A673 (cell line): ENCODE measurements at regions not wholly inside any gene's neighbourhood (a gene's known extent, or its start where the extent isn't known, plus 50 kb on each side); places are given as distances from the start of the nearest gene placed in this dataset.

Experiments
- BruUV-seq: library from RNA; stranded (reverse); fragments of 400-500 nt; replicated peaks from 2 replicates; lab custom pipeline; 2021; lab: Mats Ljungman, UMichigan
- CTCF ChIA-PET: fragments of 300-600 bp; sonication (Branson Sonifier 250); formaldehyde crosslinking; loops from one replicate; lab custom pipeline; 2022; ENCODE audit warnings: antibody characterized with exemption; lab: Charles Lee
- POLR2A ChIA-PET: fragments of 300-600 bp; sonication (Branson Sonifier 250); formaldehyde crosslinking; loops from one replicate; lab custom pipeline; 2022; ENCODE audit warnings: antibody characterized with exemption; ENCODE audit not compliant: low non-redundant PET; lab: Charles Lee
- DNase-seq: peaks from one replicate; pipeline ENCODE4 v3.0.0-alpha.2; 2015; ENCODE audit warnings: low spot score
- H3K27ac ChIP-seq: fragments of 200-600 bp; sonication (generic); 2 replicates; pipeline ENCODE4 v1.5.1; 2016; ENCODE audit warnings: mixed run types, low read depth, mild to moderate bottlenecking, mixed read lengths, antibody characterized with exemption, low read length; ENCODE audit not compliant: poor library complexity, severe bottlenecking
- H3K27me3 ChIP-seq: fragments of 200-600 bp; sonication (generic); replicated peaks from 2 replicates; pipeline ENCODE4 v1.6.1; 2017; ENCODE audit warnings: mixed run types, low read depth, mild to moderate bottlenecking, mixed read lengths, antibody characterized with exemption, low read length; ENCODE audit not compliant: insufficient read depth, poor library complexity
- H3K36me3 ChIP-seq: fragments of 200-600 bp; sonication (generic); 2 replicates; pipeline ENCODE4 v1.6.1; 2016; ENCODE audit warnings: mixed run types, mild to moderate bottlenecking, mixed read lengths, antibody characterized with exemption, low read length; ENCODE audit not compliant: insufficient read depth, poor library complexity, severe bottlenecking
- H3K4me1 ChIP-seq: fragments of 200-600 bp; sonication (generic); 2 replicates; pipeline ENCODE4 v1.6.1; 2017; ENCODE audit warnings: mixed run types, mild to moderate bottlenecking, mixed read lengths, antibody characterized with exemption, low read length; ENCODE audit not compliant: insufficient read depth, poor library complexity, severe bottlenecking
- H3K4me3 ChIP-seq: fragments of 200-600 bp; sonication (generic); 2 replicates; pipeline ENCODE4 v1.5.1; 2016; ENCODE audit warnings: low read depth, mixed run types, mild to moderate bottlenecking, mixed read lengths, low read length; ENCODE audit not compliant: poor library complexity, severe bottlenecking
- H3K9me3 ChIP-seq: fragments of 200-600 bp; sonication (generic); 2 replicates; pipeline ENCODE4 v1.6.1; 2016; ENCODE audit warnings: mixed run types, low read depth, mild to moderate bottlenecking, mixed read lengths, antibody characterized with exemption, low read length; ENCODE audit not compliant: poor library complexity, severe bottlenecking
- EZH2 ChIP-seq: fragments of 200-600 bp; sonication (generic); IDR thresholded peaks from 2 replicates; pipeline ENCODE4 v1.6.1; 2017; ENCODE audit warnings: borderline replicate concordance, low read depth, mild to moderate bottlenecking, mixed read lengths, antibody characterized with exemption, low read length; ENCODE audit not compliant: poor library complexity, severe bottlenecking
- intact Hi-C: fragments of 100-400 bp; cut with micrococcal nuclease; formaldehyde crosslinking; loops from one replicate; pipeline ENCODE4 v1.10.0; 2022; ENCODE audit not compliant: unreplicated experiment
- TF ChIP-seq, protein P1 (sequence below): fragments of 300-800, 200-600 bp; sonication (generic); conservative IDR thresholded peaks from 2 replicates; pipeline ENCODE4 v1.5.1; 2017; ENCODE audit warnings: low read depth, mild to moderate bottlenecking, antibody characterized with exemption, low read length, moderate library complexity, mixed read lengths

- intact Hi-C loops: no loop called here
- H3K27ac ChIP-seq: no peak overlapping the region
- BruUV-seq: no TSS peak
- no peak for DNase-seq
- TF ChIP-seq, protein P1, sequence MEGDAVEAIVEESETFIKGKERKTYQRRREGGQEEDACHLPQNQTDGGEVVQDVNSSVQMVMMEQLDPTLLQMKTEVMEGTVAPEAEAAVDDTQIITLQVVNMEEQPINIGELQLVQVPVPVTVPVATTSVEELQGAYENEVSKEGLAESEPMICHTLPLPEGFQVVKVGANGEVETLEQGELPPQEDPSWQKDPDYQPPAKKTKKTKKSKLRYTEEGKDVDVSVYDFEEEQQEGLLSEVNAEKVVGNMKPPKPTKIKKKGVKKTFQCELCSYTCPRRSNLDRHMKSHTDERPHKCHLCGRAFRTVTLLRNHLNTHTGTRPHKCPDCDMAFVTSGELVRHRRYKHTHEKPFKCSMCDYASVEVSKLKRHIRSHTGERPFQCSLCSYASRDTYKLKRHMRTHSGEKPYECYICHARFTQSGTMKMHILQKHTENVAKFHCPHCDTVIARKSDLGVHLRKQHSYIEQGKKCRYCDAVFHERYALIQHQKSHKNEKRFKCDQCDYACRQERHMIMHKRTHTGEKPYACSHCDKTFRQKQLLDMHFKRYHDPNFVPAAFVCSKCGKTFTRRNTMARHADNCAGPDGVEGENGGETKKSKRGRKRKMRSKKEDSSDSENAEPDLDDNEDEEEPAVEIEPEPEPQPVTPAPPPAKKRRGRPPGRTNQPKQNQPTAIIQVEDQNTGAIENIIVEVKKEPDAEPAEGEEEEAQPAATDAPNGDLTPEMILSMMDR: no peak
- TF ChIP-seq EZH2: no peak
- ChIA-PET CTCF (no interaction called here), POLR2A (no interaction called here)
- no peaks in the 10 kb centered on the region for H3K27me3 ChIP-seq
- H3K4me1 ChIP-seq: no peaks in the 10 kb centered on the region
- H3K4me3 ChIP-seq: no peak overlapping the region
- no peaks in the 10 kb centered on the region for H3K9me3 ChIP-seq
- no peaks in the 10 kb centered on the region for H3K36me3 ChIP-seq
Observed at GRCh38 chr3:76129441-76129840, 344.1 kb upstream of the ZNF717 start.

- no peak overlapping the region for H3K27ac ChIP-seq
- H3K9me3 ChIP-seq: no peaks in the 10 kb centered on the region
- no peaks in the 10 kb centered on the region for H3K36me3 ChIP-seq
- no peaks in the 10 kb centered on the region for H3K27me3 ChIP-seq
- no TSS peak for BruUV-seq
- peaks cover 6% of the 10 kb centered on the region for H3K4me1 ChIP-seq
- POLR2A ChIA-PET: no interaction called here
- H3K4me3 ChIP-seq: no peak overlapping the region
- CTCF ChIA-PET: no interaction called here
- DNase-seq: no peak
- TF ChIP-seq, protein P1: no peak
- TF ChIP-seq EZH2: no peak
- intact Hi-C loops: no loop called here
Observed at GRCh38 chr3:76131396-76132153, 346.2 kb upstream of the ZNF717 start.

- TF ChIP-seq EZH2: no peak
- TF ChIP-seq, protein P1: no peak
- POLR2A ChIA-PET: no interaction called here
- no TSS peak for BruUV-seq
Observed at GRCh38 chr3:76132154-76132470, 346.8 kb upstream of the ZNF717 start.

More at GRCh38 chr3:76132154-76132470, 346.8 kb upstream of the ZNF717 start:
- DNase-seq: no peak
- Histone ChIP-seq H3K36me3 (no peaks in the 10 kb centered on the region), H3K4me3 (no peak overlapping the region), H3K27ac (no peak overlapping the region), H3K4me1 (peaks cover 10% of the 10 kb centered on the region), H3K9me3 (no peaks in the 10 kb centered on the region), H3K27me3 (no peaks in the 10 kb centered on the region)
- CTCF ChIA-PET: no interaction called here
- intact Hi-C loops: no loop called here
